Brain microvascular endothelial cell (primary cell): ENCODE measurements at regions not wholly inside any gene's neighbourhood (a gene's known extent, or its start where the extent isn't known, plus 50 kb on each side); places are given as distances from the start of the nearest gene placed in this dataset.
A peak's percentile ranks its signal among the peaks of the same experiment; 100 is the strongest.

Source experiments
- DNase-seq: peaks from one replicate; pipeline ENCODE4 v3.0.0-alpha.2; 2020
- H3K27ac ChIP-seq: fragments of 250-450 bp; sonication (Bioruptor Pico); 2 replicates; pipeline ENCODE4 v1.5.1; 2020; ENCODE audit warnings: mild to moderate bottlenecking, moderate library complexity
- H3K27me3 ChIP-seq: fragments of 250-450 bp; sonication (Bioruptor Pico); replicated peaks from 2 replicates; pipeline ENCODE4 v1.5.1; 2020; ENCODE audit warnings: mild to moderate bottlenecking
- H3K36me3 ChIP-seq: fragments of 250-450 bp; sonication (Bioruptor Pico); replicated peaks from 2 replicates; pipeline ENCODE4 v1.5.1; 2020; ENCODE audit warnings: mild to moderate bottlenecking
- H3K4me3 ChIP-seq: 2 replicates; pipeline ENCODE4 v1.5.1; 2011; ENCODE audit warnings: low read depth, mild to moderate bottlenecking, control low read depth, low read length, moderate library complexity
- CTCF ChIP-seq: IDR thresholded peaks from 2 replicates; pipeline ENCODE4 v1.5.1; 2011; ENCODE audit warnings: low read depth, mild to moderate bottlenecking, moderate library complexity, low read length, control low read depth, inconsistent platforms; ENCODE audit errors: missing control alignments
- in situ Hi-C: cut with HindIII; loops from 2 replicates; pipeline ENCODE4 v1.10.0; 2017; ENCODE audit warnings: low sequenced_read_pairs, low pct_ligation_motif_present

GRCh38 chr12:116354950-116355783 is 77.7 kb upstream of the MED13L start:
- Histone ChIP-seq H3K36me3 (no peaks in the 10 kb centered on the region), H3K27me3 (no peaks in the 10 kb centered on the region), H3K4me3 (no peak overlapping the region), H3K27ac (no peak overlapping the region)
- DNase-seq: no peak
- no peak for TF ChIP-seq CTCF
- in situ Hi-C loops: no loop called here

- peak overlapping the region; percentile 10 for H3K27ac ChIP-seq
- no peak for DNase-seq
- no peak for TF ChIP-seq CTCF
- in situ Hi-C loops: no loop called here
- H3K27me3 ChIP-seq: no peaks in the 10 kb centered on the region
- no peaks in the 10 kb centered on the region for H3K36me3 ChIP-seq
- H3K4me3 ChIP-seq: no peak overlapping the region
Observed at GRCh38 chr12:116358536-116358892, 81.0 kb upstream of the MED13L start.

- Histone ChIP-seq H3K27ac (peak overlapping the region; percentile 10), H3K27me3 (no peaks in the 10 kb centered on the region), H3K36me3 (no peaks in the 10 kb centered on the region), H3K4me3 (no peak overlapping the region)
- no peak for TF ChIP-seq CTCF
- peak; percentile 93 for DNase-seq
- in situ Hi-C loops: no loop called here
Observed at GRCh38 chr12:116358893-116359761, 81.6 kb upstream of the MED13L start.

GRCh38 chr12:116360579-116361413 is 83.3 kb upstream of the MED13L start:
- Histone ChIP-seq H3K4me3 (no peak overlapping the region), H3K27ac (no peak overlapping the region), H3K27me3 (no peaks in the 10 kb centered on the region), H3K36me3 (no peaks in the 10 kb centered on the region)
- TF ChIP-seq CTCF: no peak
- in situ Hi-C loops: no loop called here
- DNase-seq: no peak

- TF ChIP-seq CTCF: no peak
- Histone ChIP-seq H3K4me3 (no peak overlapping the region), H3K36me3 (no peaks in the 10 kb centered on the region), H3K27ac (no peak overlapping the region), H3K27me3 (no peaks in the 10 kb centered on the region)
- DNase-seq: no peak
- in situ Hi-C loops: no loop called here
Observed at GRCh38 chr12:116361414-116362223, 84.1 kb upstream of the MED13L start.
